22Rv1 (cell line): ENCODE measurements at regions not wholly inside any gene's neighbourhood (a gene's known extent, or its start where the extent isn't known, plus 50 kb on each side); places are given as distances from the start of the nearest gene placed in this dataset.

Experiments
- CTCF ChIP-seq: fragments of 450-650 bp; IDR thresholded peaks from 2 replicates; pipeline ENCODE4 v1.5.1; 2017; ENCODE audit warnings: mild to moderate bottlenecking
- ZFX ChIP-seq: fragments of 450-650 bp; IDR thresholded peaks from 2 replicates; pipeline ENCODE4 v1.6.1; 2017; ENCODE audit warnings: antibody characterized with exemption, borderline replicate concordance

GRCh38 chr2:7666596-7667259 is 749.5 kb downstream of the RNF144A start:
- TF ChIP-seq CTCF (no peak), ZFX (no peak)
